Thyroid gland (tissue), 4 donors: ENCODE measurements at regions not wholly inside any gene's neighbourhood (a gene's known extent, or its start where the extent isn't known, plus 50 kb on each side); places are given as distances from the start of the nearest gene placed in this dataset.

Experiments used
- CTCF ChIP-seq, 6 experiments: fragments of 200-600 bp in 3 of 6; fragments of 450-650 bp in 3 of 6; sonication (generic) in 3 of 6; IDR thresholded peaks; one replicate each; pipeline ENCODE4 v1.5.1; 2016 to 2019; ENCODE audit warnings: antibody characterized with exemption in 6 of 6, mild to moderate bottlenecking in 2 of 6, inconsistent platforms in 1 of 6, moderate library complexity in 1 of 6
- POLR2A ChIP-seq, 2 donors: fragments of 450-650 bp; IDR thresholded peaks; one replicate each; pipeline ENCODE4 v1.6.1; 2017; ENCODE audit warnings: antibody characterized with exemption in 2 of 2, mild to moderate bottlenecking in 2 of 2, moderate library complexity in 1 of 2

- no peak for TF ChIP-seq CTCF (IDR thresholded peaks at IDR 0.05)
- no peak for TF ChIP-seq POLR2A (IDR thresholded peaks at IDR 0.05)
Observed at GRCh38 chr19:28358633-28359032, 854.3 kb downstream of the UQCRFS1 start.
